Progenitor cell of endocrine pancreas (in vitro differentiated cells): ENCODE measurements at regions not wholly inside any gene's neighbourhood (a gene's known extent, or its start where the extent isn't known, plus 50 kb on each side); places are given as distances from the start of the nearest gene placed in this dataset.
A peak's percentile ranks its signal among the peaks of the same experiment; 100 is the strongest.

ENCODE experiments used
- DNase-seq: peaks from one replicate; pipeline ENCODE4 v3.0.0; 2021; ENCODE audit warnings: low spot score; ENCODE audit not compliant: unreplicated experiment
- H3K27ac Mint-ChIP-seq: 2 replicates; pipeline ENCODE4 v1.8.0; 2021; ENCODE audit warnings: mild to moderate bottlenecking, moderate library complexity, mixed read lengths
- H3K27me3 Mint-ChIP-seq: 2 replicates; pipeline ENCODE4 v1.8.0; 2021; ENCODE audit warnings: mixed read lengths
- H3K36me3 Mint-ChIP-seq: 2 replicates; pipeline ENCODE4 v1.8.0; 2022; ENCODE audit warnings: mixed read lengths; ENCODE audit not compliant: insufficient read depth
- H3K4me1 Mint-ChIP-seq: 2 replicates; pipeline ENCODE4 v1.8.0; 2021; ENCODE audit warnings: low read depth, mixed read lengths
- H3K4me3 Mint-ChIP-seq: 2 replicates; pipeline ENCODE4 v1.8.0; 2021; ENCODE audit warnings: low read depth, mild to moderate bottlenecking, moderate library complexity, mixed read lengths
- H3K9me3 Mint-ChIP-seq: 2 replicates; pipeline ENCODE4 v1.8.0; 2021; ENCODE audit warnings: low read depth, mixed read lengths
- TF ChIP-seq, protein P1 (sequence below): fragments of 200-600 bp; sonication (generic); IDR thresholded peaks from one replicate; pipeline ENCODE4 v1.5.0; 2021; ENCODE audit warnings: antibody characterized with exemption, mild to moderate bottlenecking; ENCODE audit not compliant: unreplicated experiment

DNA sequence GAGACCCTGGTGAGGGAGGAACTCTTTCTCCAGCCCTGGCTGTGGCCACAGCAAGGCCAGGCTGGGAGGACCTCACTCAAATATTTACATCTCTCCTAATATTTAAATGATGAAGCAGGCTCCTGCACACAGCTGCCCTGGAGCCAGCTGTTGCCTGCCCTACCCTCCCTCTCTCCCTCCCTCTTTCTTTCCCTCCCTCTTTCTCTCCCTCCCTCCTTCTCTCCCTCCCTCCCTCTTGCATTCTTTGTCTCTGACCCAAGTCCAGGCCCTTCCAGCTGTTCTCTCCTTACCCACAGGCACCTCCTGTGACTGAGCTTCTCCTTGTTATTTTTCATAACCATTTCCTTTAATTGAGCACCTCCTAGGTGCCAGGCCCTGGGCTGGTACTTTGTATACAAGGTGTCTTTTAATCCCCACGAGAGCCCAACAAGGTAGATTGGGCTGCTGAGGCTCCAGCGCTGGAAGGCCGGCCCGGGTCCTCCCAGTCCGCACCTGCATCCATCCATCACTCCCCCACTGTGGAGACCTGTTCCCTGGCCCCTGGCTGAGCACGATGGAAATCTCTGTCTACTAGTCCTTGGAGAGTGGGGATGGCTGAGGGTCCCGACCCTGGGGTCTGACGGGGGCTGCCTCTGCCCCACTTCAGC lies 242.3 kb downstream of the SEC14L1 start:
- TF ChIP-seq, protein P1, sequence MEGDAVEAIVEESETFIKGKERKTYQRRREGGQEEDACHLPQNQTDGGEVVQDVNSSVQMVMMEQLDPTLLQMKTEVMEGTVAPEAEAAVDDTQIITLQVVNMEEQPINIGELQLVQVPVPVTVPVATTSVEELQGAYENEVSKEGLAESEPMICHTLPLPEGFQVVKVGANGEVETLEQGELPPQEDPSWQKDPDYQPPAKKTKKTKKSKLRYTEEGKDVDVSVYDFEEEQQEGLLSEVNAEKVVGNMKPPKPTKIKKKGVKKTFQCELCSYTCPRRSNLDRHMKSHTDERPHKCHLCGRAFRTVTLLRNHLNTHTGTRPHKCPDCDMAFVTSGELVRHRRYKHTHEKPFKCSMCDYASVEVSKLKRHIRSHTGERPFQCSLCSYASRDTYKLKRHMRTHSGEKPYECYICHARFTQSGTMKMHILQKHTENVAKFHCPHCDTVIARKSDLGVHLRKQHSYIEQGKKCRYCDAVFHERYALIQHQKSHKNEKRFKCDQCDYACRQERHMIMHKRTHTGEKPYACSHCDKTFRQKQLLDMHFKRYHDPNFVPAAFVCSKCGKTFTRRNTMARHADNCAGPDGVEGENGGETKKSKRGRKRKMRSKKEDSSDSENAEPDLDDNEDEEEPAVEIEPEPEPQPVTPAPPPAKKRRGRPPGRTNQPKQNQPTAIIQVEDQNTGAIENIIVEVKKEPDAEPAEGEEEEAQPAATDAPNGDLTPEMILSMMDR, result no peak
- Mint-ChIP-seq H3K9me3 (no peaks in the 10 kb centered on the region), H3K27me3 (no peaks in the 10 kb centered on the region), H3K36me3 (no peaks in the 10 kb centered on the region), H3K4me3 (no peak overlapping the region), H3K4me1 (peaks cover 63% of the 10 kb centered on the region), H3K27ac (peak overlapping the region; percentile 76)
- no peak for DNase-seq

GRCh38 chr17:77383613-77384608 lies 243.1 kb downstream of the SEC14L1 start:
- Mint-ChIP-seq H3K4me3 (no peak overlapping the region), H3K36me3 (no peaks in the 10 kb centered on the region), H3K27me3 (no peaks in the 10 kb centered on the region), H3K27ac (peak overlapping the region; percentile 22), H3K4me1 (peaks cover 68% of the 10 kb centered on the region), H3K9me3 (no peaks in the 10 kb centered on the region)
- TF ChIP-seq, protein P1, result no peak
- no peak for DNase-seq

DNA sequence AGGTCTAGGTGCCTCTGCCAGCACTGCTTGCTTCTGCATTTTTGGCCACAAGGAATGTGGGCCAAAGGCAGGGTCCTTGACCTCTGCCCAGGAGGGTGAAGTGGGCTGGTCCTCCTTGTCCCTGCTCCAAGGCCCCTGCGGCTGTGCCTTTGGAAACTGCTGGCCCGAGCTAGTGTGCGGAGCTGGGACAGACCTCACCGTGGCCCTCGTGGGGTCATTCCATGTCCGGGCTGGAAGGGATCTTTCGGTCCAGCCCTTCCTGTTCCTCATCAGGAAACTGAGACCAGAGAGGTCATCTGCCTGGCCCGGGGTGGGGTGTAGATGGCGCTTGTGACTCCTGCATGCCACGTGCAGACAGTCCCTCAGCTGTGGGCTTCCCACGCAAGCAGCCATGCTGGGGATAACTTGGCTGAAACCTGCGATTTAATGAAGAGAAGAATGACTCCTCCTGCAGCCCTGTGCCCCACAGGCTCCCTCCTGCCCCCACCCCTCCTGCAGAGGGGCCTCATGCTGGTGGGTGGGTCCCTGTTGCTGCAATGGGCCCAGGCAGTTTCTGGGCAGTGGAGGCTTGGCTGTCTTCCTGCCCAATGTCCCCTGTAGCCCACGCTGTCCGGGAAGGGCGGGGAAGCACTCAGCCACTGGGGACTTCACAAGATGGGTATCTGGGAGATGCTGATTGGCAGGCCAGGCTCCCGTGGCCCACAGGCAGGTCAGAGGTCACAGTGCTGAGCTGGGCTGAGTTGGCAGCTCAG lies 245.2 kb downstream of the SEC14L1 start:
- Mint-ChIP-seq H3K27me3 (no peaks in the 10 kb centered on the region), H3K4me3 (no peak overlapping the region), H3K27ac (peak overlapping the region; percentile 33), H3K4me1 (peaks cover 73% of the 10 kb centered on the region), H3K9me3 (no peaks in the 10 kb centered on the region), H3K36me3 (no peaks in the 10 kb centered on the region)
- TF ChIP-seq, protein P1, result no peak
- DNase-seq, result no peak

GRCh38 chr17:77386502-77387192 lies 245.9 kb downstream of the SEC14L1 start:
- H3K4me3 Mint-ChIP-seq, result no peak overlapping the region
- TF ChIP-seq, protein P1, result no peak
- no peaks in the 10 kb centered on the region for H3K9me3 Mint-ChIP-seq

More at GRCh38 chr17:77386502-77387192, 245.9 kb downstream of the SEC14L1 start:
- DNase-seq, result no peak
- peak overlapping the region; percentile 64 for H3K27ac Mint-ChIP-seq
- no peaks in the 10 kb centered on the region for H3K36me3 Mint-ChIP-seq
- H3K4me1 Mint-ChIP-seq, result peaks cover 76% of the 10 kb centered on the region
- H3K27me3 Mint-ChIP-seq, result no peaks in the 10 kb centered on the region
